Right ventricle myocardium superior (tissue), 1 donor: ENCODE measurements at regions not wholly inside any gene's neighbourhood (a gene's known extent, or its start where the extent isn't known, plus 50 kb on each side); places are given as distances from the start of the nearest gene placed in this dataset.

Source experiments
- ATAC-seq: fragments of 200-7000 bp; cut with Tn5 transposase; one replicate; pipeline ENCODE4 v1.9.1; 2020; ENCODE audit warnings: mild to moderate bottlenecking; ENCODE audit not compliant: poor library complexity
- DNase-seq: peaks from one replicate; pipeline ENCODE4 v3.0.0-alpha.2; 2020
- intact Hi-C: fragments of 100-400 bp; cut with DNase I; formaldehyde crosslinking; loops from one replicate; pipeline ENCODE4 v1.11.2; 2022
- donor health status: DM: no; HTN: yes; CAD: no; lungs with severe emphysema.

DNA sequence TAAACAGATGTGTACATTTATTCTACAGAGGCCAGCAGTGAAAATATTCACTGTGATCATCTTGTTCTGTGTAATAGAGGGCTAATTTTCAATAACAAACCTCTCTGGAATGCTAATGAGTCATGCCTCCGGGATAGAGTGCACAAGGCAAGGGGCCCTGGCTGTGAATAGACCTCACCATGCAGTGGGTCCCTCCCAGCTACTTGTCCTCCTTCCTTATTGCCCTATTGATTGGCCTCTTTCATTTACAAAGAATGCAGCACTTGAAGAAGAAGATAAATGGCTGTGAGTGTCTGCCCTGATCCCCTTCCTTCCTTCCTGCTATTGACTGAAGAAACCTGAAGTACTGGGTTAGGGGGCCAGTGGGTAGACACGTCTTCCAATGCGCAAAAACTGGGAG lies 436.3 kb downstream of the WDR72 start:
- ATAC-seq (no peak), DNase-seq (no peak)
- intact Hi-C loops, result no loop called here

DNA sequence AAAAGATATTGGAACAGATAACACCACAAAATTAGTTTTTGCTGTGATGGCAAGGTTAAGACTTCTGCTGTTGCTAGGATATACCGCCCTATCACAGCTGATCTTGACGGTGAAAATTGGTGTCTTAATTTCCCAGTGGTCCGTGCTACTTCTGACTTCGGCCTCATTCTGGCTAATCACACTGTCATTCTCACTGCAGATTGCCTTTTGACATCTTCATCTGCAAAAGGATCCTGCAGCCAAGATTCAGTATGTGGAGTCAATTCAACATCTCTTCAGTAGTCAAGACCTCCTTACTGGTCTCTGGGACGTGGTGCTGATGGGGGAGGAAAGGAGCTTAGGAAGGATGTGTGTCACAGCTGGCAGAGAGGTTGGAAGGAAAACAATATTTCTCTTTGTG lies 438.6 kb downstream of the WDR72 start:
- no peak for DNase-seq
- intact Hi-C loops, result no loop called here

DNA sequence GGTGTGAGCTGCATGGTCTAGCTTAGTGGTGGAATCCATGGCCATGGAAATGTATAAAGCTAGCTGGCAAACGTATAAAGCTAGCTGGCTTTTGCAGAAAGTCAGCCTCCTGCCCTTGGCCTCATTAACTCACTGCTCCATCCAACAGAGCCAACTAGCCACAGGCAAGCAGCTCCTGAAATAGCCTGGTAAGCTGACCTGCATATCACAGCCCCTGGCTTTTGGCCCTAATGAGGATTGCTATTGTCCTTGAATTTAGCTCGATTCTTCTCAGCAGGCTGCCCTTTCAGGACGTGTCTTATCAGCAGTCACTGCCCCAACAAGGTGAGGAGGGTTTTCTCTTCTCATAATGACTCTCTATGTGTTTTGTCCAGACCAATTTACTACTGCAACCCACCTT lies 446.8 kb downstream of the WDR72 start:
- DNase-seq (no peak), ATAC-seq (no peak)
- intact Hi-C loops, result no loop called here

More for the DNA sequence above, 438.6 kb downstream of the WDR72 start:
- no peak for ATAC-seq

- intact Hi-C loops, result no loop called here
- ATAC-seq (no peak), DNase-seq (no peak)
Measured at GRCh38 chr15:53310709-53311108, 448.8 kb downstream of the WDR72 start.

DNA sequence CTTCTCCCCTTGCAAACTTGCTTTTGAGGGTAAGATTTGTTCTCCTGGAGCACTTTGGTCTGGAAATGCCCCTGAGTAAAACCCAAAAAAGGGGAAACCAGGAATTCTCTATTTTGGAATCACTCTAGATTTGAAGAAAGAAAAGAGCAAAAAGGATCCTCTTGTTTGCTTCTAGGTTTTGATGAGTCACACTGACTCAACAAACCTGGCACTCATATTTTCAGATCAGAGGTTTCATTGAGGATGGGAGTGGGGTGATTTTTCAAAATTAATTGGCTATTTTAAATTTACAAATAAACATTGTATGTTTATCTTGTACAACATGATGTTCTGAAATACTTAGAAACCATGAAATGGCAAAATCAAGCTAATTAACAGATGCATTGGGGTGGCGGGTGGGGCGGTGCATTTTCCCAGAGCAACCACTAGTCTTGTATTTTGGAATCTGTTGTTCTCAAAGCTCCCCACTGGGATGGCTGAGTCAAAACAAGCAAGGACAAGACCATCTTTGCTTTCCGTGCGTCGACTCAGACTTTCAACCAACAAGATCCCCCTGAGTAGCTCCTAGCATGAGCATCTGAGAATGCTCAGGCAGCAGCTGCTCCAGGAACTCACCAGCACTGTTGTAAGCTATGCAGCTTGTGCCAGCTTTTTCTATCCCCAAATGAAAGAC lies 451.4 kb downstream of the WDR72 start:
- intact Hi-C loops, result no loop called here
- no peak for ATAC-seq
- DNase-seq, result no peak

- ATAC-seq (no peak), DNase-seq (no peak)
- intact Hi-C loops, result no loop called here
Measured at GRCh38 chr15:53305554-53305953, 453.9 kb downstream of the WDR72 start.

GRCh38 chr15:53305101-53305500 lies 454.4 kb downstream of the WDR72 start:
- ATAC-seq (no peak), DNase-seq (no peak)
- intact Hi-C loops, result no loop called here

DNA sequence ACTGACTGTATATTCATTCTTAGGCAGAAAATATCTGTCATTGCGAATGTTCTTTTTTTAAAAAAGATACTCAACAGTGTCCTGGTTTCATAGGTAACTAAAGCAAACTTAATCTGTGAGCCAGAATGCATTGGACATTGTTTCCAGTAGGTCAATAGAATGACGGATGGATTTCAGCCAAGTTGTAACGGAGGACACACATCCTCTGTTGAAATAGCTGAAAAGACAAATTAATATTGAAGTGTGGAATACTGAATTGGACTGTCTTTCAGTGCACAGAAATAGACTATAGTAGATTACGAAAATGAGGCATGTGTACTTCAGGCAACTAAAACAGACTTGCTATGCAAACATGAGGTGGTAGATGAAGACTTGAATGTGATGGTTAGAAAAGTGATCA lies 461.6 kb downstream of the WDR72 start:
- ATAC-seq (no peak), DNase-seq (no peak)
- intact Hi-C loops, result no loop called here

DNA sequence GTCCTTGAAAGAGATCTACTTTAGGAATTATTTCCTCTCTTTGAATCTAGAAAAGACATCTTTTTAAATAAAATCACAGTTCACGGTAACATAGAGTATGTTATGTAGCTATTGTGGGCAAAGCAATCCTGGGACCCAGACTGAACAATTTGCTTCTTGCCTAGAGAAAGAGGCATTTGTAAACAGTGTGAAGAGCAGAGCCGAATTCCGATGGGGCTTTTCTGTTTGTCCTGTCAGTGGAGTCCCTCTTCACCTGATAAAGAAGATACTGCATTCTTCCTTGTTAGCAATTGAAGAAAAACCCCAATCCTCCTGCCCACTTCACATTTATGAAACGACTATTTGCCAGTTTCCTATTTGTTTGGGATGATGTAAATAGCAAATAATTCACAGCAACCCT lies 462.9 kb downstream of the WDR72 start:
- intact Hi-C loops, result no loop called here
- ATAC-seq (no peak), DNase-seq (no peak)

DNA sequence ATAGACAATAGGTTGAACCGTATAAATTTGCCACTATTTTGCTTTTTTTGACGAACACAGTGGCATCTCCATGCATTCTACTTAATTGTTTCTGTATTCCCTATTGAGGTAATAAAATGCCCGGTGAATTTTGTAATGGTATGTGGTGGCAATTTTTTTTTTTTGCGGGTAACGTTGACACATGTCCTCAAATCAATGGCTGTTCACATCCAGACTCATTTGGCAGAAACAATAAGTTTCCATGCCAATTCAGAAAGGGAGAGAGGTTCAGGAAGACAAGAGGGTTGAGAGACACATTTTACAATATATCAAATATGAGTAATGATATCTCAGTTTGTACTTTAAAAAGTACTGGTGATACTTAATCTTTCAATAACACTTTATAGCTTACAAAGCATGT lies 463.9 kb downstream of the WDR72 start:
- intact Hi-C loops, result no loop called here
- no peak for DNase-seq
- ATAC-seq, result no peak

- DNase-seq (no peak), ATAC-seq (no peak)
- intact Hi-C loops, result no loop called here
Measured at GRCh38 chr15:53288542-53288941, 470.9 kb downstream of the WDR72 start.

DNA sequence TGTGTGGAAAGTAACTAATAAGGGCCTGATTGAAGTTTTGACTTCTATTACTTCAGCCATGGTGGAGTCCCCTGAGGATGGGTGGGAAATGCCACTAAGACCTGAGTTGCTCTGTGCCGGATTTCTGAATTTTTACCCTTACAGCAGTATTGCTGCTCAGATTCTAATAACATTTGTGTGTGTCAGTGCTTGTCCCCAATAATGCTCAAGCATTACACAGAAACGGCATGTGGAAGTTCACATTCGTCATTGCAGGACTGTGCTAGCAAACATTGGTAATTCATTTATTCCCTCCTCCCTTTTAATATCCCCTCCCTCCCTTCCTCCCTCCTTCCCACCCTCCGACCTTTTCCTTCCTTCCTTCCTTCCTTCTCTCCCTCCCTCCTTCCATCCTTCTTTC lies 484.5 kb upstream of the ONECUT1 start:
- DNase-seq (no peak), ATAC-seq (no peak)
- intact Hi-C loops, result no loop called here

- DNase-seq, result no peak
Measured at GRCh38 chr15:53272116-53272515, 482.0 kb upstream of the ONECUT1 start.

GRCh38 chr15:53266176-53266575 lies 476.0 kb upstream of the ONECUT1 start:
- ATAC-seq, result no peak
- intact Hi-C loops, result no loop called here
- DNase-seq, result no peak

More at GRCh38 chr15:53272116-53272515, 482.0 kb upstream of the ONECUT1 start:
- ATAC-seq, result no peak
- intact Hi-C loops, result no loop called here

DNA sequence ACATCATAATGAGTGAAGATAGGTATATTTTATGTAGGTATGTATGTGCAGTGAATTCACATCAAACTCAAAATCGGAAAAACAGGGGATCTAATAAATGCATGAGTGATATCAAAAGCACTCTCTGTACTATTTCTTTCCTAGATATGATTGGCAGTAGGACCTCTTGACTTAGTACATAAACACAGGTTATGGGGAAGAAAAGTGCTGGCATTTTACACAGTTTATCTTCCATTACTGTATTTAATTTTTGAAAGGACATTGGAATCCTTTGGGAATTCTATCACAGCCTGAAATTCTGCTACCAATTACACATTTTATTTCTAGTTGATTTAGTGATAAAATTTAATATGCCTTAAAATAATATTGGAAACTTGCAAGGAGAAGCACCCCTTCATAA lies 470.5 kb upstream of the ONECUT1 start:
- intact Hi-C loops, result no loop called here
- no peak for DNase-seq
- ATAC-seq, result no peak

- intact Hi-C loops, result no loop called here
- ATAC-seq, result no peak
- no peak for DNase-seq
Measured at GRCh38 chr15:53256457-53256856, 466.3 kb upstream of the ONECUT1 start.

DNA sequence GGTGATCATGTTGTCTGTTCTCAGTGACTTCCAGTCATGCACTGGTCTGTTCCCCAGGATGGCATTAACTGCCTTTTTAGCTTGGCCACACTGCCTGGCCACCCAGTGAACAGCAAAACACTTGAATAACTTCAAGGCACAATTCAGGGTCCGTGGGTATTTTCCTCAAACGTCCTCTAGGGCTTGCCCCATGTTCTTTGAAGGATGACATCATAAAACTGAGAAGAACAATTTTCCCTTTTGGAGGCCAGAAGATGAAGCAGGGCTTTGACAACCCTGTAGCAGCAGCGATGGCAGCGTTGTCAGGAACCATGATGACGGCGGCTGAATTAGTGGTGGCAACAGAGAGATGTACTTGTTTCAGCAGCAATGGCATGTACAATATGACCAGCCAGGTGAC lies 465.9 kb upstream of the ONECUT1 start:
- intact Hi-C loops, result no loop called here
- ATAC-seq (no peak), DNase-seq (no peak)

DNA sequence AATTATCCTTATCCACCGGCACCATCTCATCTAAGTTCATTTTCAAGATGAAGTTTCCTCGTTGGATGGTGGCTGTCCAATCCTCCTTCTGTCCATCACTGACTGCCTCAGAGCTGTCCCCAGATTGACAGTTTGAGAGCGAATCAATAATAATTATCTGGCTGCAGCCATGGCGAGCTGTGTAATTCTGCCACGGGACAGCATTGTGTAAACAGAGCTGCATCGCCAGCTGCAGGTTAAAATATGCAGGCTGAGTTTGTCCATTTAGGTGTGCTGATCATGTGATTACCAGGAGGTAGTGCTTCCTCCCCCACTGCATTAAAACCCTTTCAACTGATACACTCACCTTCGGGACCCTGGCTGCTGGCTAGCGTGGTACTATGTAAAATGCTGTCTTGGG lies 461.9 kb upstream of the ONECUT1 start:
- ATAC-seq (no peak), DNase-seq (no peak)
- intact Hi-C loops, result no loop called here

DNA sequence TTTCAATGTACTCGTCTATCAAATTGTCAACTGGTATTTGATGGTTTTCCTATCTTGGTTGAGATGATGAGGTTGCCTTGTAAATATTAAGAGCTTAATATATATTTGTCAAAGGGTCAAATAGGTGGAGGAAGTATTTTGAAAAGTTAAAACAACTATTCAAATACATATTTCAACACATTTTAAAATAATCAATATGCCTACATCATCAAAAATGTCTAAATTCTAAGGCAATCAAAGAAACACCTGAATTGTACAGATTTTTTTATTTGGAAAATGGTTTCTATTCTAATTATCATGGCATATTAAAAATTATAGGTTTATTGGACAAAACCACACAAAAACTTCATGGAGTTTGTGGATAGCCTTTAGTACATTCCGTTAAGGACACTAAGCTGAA lies 461.4 kb upstream of the ONECUT1 start:
- intact Hi-C loops, result no loop called here
- ATAC-seq, result no peak
- DNase-seq, result no peak

DNA sequence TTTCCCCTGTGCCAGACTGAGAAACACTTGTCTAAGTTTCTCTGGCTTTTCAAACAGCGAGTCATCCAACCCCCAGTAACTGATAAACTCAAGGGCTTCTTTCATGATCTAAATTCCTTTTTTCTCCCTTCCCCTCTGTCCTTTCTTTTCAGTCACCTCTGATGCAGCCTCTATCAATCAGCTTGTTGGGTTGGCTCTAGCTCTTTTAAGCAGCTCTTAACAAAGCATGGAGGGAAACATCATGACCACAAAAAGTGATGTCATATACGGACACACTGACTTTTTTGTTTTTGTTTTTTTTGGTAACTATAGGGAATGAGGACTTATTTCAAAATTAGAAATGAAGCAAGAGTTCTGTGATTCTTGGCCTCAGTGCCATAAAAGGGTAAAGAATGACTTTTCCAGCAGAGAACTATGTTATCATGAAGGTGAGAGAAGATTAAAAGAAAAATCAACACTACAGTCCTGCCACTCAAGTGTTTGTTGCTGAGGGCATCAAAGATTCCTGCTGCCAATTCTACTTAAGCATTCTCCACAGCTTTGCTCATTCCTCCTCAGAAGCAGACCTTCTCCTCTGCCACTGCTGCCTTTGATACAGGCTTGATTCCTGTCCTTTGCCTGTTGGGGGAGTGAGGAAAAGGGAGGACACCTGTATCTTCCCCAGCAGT lies 457.0 kb upstream of the ONECUT1 start:
- no peak for ATAC-seq
- intact Hi-C loops, result no loop called here
- no peak for DNase-seq

DNA sequence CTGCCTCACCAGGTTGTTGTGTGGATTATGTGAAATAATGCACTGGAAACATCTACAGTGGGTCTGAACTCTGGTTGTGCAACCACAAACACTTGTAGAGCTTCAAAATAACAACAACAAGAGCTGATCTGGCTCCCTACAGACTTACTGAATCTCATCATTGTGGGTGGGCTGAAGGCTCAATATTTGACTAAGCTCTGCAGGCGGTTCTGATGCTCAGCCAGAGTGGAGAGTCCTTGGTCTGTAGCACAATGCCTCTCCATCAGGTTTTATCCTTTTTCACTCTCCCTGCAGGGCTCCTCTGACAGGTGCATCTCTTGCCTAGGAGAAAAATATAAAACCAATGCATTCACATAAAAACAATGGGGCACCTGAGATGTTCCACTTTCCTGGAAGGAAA lies 456.3 kb upstream of the ONECUT1 start:
- intact Hi-C loops, result no loop called here
- ATAC-seq, result no peak
- DNase-seq, result no peak
